ENCODE measurements at regions not wholly inside any gene's neighbourhood (a gene's known extent, or its start where the extent isn't known, plus 50 kb on each side); places are given as distances from the start of the nearest gene placed in this dataset.

- ChIA-PET CTCF (interaction anchor here (1.4 kb wide), 1 partner anchor 9 kb away, joined by 4 read pairs; no protein-coding TSS in a partner anchor), POLR2A (no interaction called here)
- Mint-ChIP-seq H3K9me3 (no peaks in the 10 kb centered on the region), H3K4me1 (peaks cover 36% of the 10 kb centered on the region), H3K27me3 (ENCODE audit: low read depth) (no peaks in the 10 kb centered on the region), H3K27ac (no peak overlapping the region), H3K36me3 (no peaks in the 10 kb centered on the region), H3K4me3 (no peak overlapping the region)
- no peak for ATAC-seq
- no peak for TF ChIP-seq ATF2 (CRISPR knock-in tag; IDR thresholded peaks at IDR 0.05; ENCODE audit: borderline replicate concordance, low read depth)
- TF ChIP-seq CDX4 (CRISPR knock-in tag; IDR thresholded peaks at IDR 0.05; ENCODE audit: borderline replicate concordance) = no peak
- no peak for TF ChIP-seq IRF2 (CRISPR knock-in tag; IDR thresholded peaks at IDR 0.05; ENCODE audit: borderline replicate concordance, low read depth)
- no peak for TF ChIP-seq NR3C1 (CRISPR knock-in tag; conservative IDR thresholded peaks at IDR 0.05; ENCODE audit: low read depth)
- no peak for TF ChIP-seq CREM (CRISPR knock-in tag; IDR thresholded peaks at IDR 0.05)
- no peak for TF ChIP-seq ZSCAN18 (CRISPR knock-in tag; IDR thresholded peaks at IDR 0.05)
- TF ChIP-seq ZBTB21 (CRISPR knock-in tag; IDR thresholded peaks at IDR 0.05; ENCODE audit: borderline replicate concordance) = no peak
- TF ChIP-seq FOXP4 (CRISPR knock-in tag; IDR thresholded peaks at IDR 0.05) = no peak
- TF ChIP-seq TP53 (CRISPR knock-in tag; IDR thresholded peaks at IDR 0.05) = no peak
- no peak for TF ChIP-seq NFATC4 (CRISPR knock-in tag; IDR thresholded peaks at IDR 0.05)
- TF ChIP-seq ZNF138 (CRISPR knock-in tag; conservative IDR thresholded peaks at IDR 0.05) = no peak
- TF ChIP-seq RORB (CRISPR knock-in tag; IDR thresholded peaks at IDR 0.05) = no peak
- TF ChIP-seq ARID4B (CRISPR knock-in tag; IDR thresholded peaks at IDR 0.05; ENCODE audit: borderline replicate concordance) = no peak
- TF ChIP-seq MAX (CRISPR knock-in tag; IDR thresholded peaks at IDR 0.05) = no peak
- TF ChIP-seq FOXP1 (CRISPR knock-in tag; IDR thresholded peaks at IDR 0.05; ENCODE audit: borderline replicate concordance) = no peak
- TF ChIP-seq CBFB (CRISPR knock-in tag; IDR thresholded peaks at IDR 0.05; ENCODE audit: low read depth) = no peak
- TF ChIP-seq MLX (CRISPR knock-in tag; IDR thresholded peaks at IDR 0.05) = no peak
- no peak for TF ChIP-seq USF1 (CRISPR knock-in tag; IDR thresholded peaks at IDR 0.05)
- no peak for DNase-seq (ENCODE audit: low spot score)
Measured at GRCh38 chr1:56415258-56415657, 164.1 kb downstream of the PLPP3 start.
